ENCODE measurements at regions not wholly inside any gene's neighbourhood (a gene's known extent, or its start where the extent isn't known, plus 50 kb on each side); places are given as distances from the start of the nearest gene placed in this dataset.

DNA sequence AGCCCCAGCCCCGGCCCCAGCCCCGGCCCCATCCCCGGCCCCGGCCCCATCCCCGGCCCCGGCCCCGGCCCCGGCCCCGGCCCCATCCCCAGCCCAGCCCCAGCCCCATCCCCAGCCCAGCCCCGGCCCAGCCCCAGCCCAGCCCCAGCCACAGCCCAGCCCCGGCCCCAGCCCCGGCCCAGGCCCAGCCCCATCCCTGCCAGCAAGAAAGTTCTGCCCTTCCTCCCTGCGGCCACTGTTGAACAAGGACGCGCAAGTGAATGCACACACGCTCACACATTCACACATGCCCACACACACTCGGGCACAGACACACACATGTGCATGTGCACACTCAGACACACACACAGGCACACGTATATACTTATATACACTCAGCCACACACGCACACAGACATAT, 287.0 kb downstream of the NDUFA10 start:
- TF ChIP-seq POLR2A (IDR thresholded peaks at IDR 0.05): no peak
- TF ChIP-seq EP300 (IDR thresholded peaks at IDR 0.05; ENCODE audit: low read depth): no peak
- TF ChIP-seq, protein P1, sequence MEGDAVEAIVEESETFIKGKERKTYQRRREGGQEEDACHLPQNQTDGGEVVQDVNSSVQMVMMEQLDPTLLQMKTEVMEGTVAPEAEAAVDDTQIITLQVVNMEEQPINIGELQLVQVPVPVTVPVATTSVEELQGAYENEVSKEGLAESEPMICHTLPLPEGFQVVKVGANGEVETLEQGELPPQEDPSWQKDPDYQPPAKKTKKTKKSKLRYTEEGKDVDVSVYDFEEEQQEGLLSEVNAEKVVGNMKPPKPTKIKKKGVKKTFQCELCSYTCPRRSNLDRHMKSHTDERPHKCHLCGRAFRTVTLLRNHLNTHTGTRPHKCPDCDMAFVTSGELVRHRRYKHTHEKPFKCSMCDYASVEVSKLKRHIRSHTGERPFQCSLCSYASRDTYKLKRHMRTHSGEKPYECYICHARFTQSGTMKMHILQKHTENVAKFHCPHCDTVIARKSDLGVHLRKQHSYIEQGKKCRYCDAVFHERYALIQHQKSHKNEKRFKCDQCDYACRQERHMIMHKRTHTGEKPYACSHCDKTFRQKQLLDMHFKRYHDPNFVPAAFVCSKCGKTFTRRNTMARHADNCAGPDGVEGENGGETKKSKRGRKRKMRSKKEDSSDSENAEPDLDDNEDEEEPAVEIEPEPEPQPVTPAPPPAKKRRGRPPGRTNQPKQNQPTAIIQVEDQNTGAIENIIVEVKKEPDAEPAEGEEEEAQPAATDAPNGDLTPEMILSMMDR (IDR thresholded peaks at IDR 0.05): no peak
- no peak for TF ChIP-seq POLR2AphosphoS5 (IDR thresholded peaks at IDR 0.05)
